ENCODE measurements at regions not wholly inside any gene's neighbourhood (a gene's known extent, or its start where the extent isn't known, plus 50 kb on each side); places are given as distances from the start of the nearest gene placed in this dataset.

- no peak for DNase-seq (ENCODE audit: low read depth in 2 of 2)
Measured at GRCh38 chr18:22073411-22073810, 96.0 kb upstream of the GATA6 start.

- DNase-seq (ENCODE audit: low read depth in 2 of 2) = no peak
Measured at GRCh38 chr18:22074282-22075070, 94.9 kb upstream of the GATA6 start.

GRCh38 chr18:22080035-22080434, 89.4 kb upstream of the GATA6 start:
- DNase-seq (ENCODE audit: low read depth in 2 of 2) = no peak

- no peak for DNase-seq (ENCODE audit: low read depth in 2 of 2)
Measured at GRCh38 chr18:22082408-22082807, 87.0 kb upstream of the GATA6 start.

- DNase-seq (ENCODE audit: low read depth in 2 of 2) = no peak
Measured at GRCh38 chr18:22084547-22084946, 84.8 kb upstream of the GATA6 start.

- DNase-seq (ENCODE audit: low read depth in 2 of 2) = no peak
Measured at GRCh38 chr18:22086973-22087372, 82.4 kb upstream of the GATA6 start.

GRCh38 chr18:22088029-22088428, 81.4 kb upstream of the GATA6 start:
- no peak for DNase-seq (ENCODE audit: low read depth in 2 of 2)

GRCh38 chr18:22088996-22089640, 80.3 kb upstream of the GATA6 start:
- no peak for DNase-seq (ENCODE audit: low read depth in 2 of 2)

- DNase-seq (ENCODE audit: low read depth in 2 of 2) = no peak
Measured at GRCh38 chr18:22091341-22091740, 78.0 kb upstream of the GATA6 start.

GRCh38 chr18:22093731-22094357, 75.5 kb upstream of the GATA6 start:
- DNase-seq (ENCODE audit: low read depth in 2 of 2) = no peak

- DNase-seq (ENCODE audit: low read depth in 2 of 2) = no peak
Measured at GRCh38 chr18:22094358-22094734, 75.0 kb upstream of the GATA6 start.

- DNase-seq (ENCODE audit: low read depth in 2 of 2) = no peak
Measured at GRCh38 chr18:22098563-22098989, 70.8 kb upstream of the GATA6 start.

GRCh38 chr18:22099925-22100324, 69.5 kb upstream of the GATA6 start:
- DNase-seq (ENCODE audit: low read depth in 2 of 2) = no peak

GRCh38 chr18:22101731-22102130, 67.7 kb upstream of the GATA6 start:
- DNase-seq (ENCODE audit: low read depth in 2 of 2) = no peak

- no peak for DNase-seq (ENCODE audit: low read depth in 2 of 2)
Measured at GRCh38 chr18:22102953-22103646, 66.3 kb upstream of the GATA6 start.

GRCh38 chr18:22103647-22104031, 65.8 kb upstream of the GATA6 start:
- no peak for DNase-seq (ENCODE audit: low read depth in 2 of 2)

GRCh38 chr18:22106536-22107292, 62.7 kb upstream of the GATA6 start:
- no peak for DNase-seq (ENCODE audit: low read depth in 2 of 2)

- DNase-seq (ENCODE audit: low read depth in 2 of 2) = no peak
Measured at GRCh38 chr18:22108674-22109073, 60.7 kb upstream of the GATA6 start.

- no peak for DNase-seq (ENCODE audit: low read depth in 2 of 2)
Measured at GRCh38 chr18:22109535-22109934, 59.9 kb upstream of the GATA6 start.

- no peak for DNase-seq (ENCODE audit: low read depth in 2 of 2)
Measured at GRCh38 chr18:22110461-22110924, 58.9 kb upstream of the GATA6 start.

GRCh38 chr18:22112215-22112614, 57.2 kb upstream of the GATA6 start:
- no peak for DNase-seq (ENCODE audit: low read depth in 2 of 2)

Data from stimulated activated CD4-positive, alpha-beta T cell treated with anti-CD3 and anti-CD28 coated beads, Interleukin-12 subunit alpha, Interleukin-12 subunit beta, amount 100 ng/mL, for 24 hours (primary cell).